GM12872 (cell line): ENCODE measurements at regions not wholly inside any gene's neighbourhood (a gene's known extent, or its start where the extent isn't known, plus 50 kb on each side); places are given as distances from the start of the nearest gene placed in this dataset.
A peak's percentile ranks its signal among the peaks of the same experiment; 100 is the strongest.

Experiments
- CTCF ChIP-seq: IDR thresholded peaks from 3 replicates; pipeline ENCODE4 v1.5.1; 2011; ENCODE audit warnings: low read depth, mild to moderate bottlenecking, low read length, moderate library complexity; ENCODE audit not compliant: insufficient read depth

GRCh38 chr1:232221802-232222499 is 408.0 kb downstream of the SIPA1L2 start:
- TF ChIP-seq CTCF, result no peak

DNA sequence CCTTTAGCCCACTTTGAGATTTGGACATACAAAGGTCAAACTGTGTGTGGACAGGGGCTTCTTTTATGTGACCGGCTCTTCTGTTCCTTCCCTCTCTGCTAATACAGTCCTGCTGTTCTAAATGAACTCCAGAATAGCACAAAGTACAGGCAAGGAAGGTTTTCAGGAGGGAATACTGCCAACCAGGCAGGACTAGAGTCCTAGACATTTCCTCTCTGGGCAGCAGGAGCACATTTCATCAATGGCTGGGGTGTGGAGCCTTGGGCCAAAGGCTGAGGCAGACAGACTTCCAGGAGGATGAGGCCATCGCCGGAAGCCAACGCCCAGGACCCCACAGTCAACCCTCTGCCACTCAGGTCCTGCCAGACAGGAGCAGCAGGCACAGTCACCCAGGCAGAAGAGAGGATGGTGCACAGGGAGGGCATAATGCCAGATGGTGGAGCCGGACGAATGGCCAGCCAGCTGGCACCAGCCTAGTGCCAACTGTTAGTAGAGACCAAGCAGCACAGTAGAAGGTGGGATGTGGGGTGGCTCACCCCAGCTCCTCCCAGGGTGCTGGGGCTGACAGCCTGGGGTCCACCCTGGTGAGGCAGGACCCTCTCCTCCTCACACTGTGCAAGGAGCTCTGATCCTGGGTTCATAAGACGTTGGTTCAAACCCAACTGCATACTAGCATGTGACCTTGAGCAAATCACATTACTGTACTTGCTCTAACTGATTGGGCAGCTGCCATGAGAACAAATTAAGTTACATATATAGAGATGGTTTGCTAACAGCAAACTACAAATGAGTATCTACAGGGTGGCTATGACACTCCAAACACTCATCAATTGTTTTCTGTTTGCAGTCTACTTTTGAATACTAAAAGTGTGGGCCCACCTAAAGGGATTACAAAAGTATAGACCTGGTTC is 410.7 kb downstream of the SIPA1L2 start:
- no peak for TF ChIP-seq CTCF

- no peak for TF ChIP-seq CTCF
These were observed 416.0 kb downstream of the SIPA1L2 start for GRCh38 chr1:232213928-232214327.

- no peak for TF ChIP-seq CTCF
These were observed 417.7 kb downstream of the SIPA1L2 start for GRCh38 chr1:232212253-232212652.

GRCh38 chr1:232211149-232211548 is 418.8 kb downstream of the SIPA1L2 start:
- peak; percentile 68 for TF ChIP-seq CTCF

- no peak for TF ChIP-seq CTCF
These were observed 420.6 kb downstream of the SIPA1L2 start for GRCh38 chr1:232209357-232209756.

DNA sequence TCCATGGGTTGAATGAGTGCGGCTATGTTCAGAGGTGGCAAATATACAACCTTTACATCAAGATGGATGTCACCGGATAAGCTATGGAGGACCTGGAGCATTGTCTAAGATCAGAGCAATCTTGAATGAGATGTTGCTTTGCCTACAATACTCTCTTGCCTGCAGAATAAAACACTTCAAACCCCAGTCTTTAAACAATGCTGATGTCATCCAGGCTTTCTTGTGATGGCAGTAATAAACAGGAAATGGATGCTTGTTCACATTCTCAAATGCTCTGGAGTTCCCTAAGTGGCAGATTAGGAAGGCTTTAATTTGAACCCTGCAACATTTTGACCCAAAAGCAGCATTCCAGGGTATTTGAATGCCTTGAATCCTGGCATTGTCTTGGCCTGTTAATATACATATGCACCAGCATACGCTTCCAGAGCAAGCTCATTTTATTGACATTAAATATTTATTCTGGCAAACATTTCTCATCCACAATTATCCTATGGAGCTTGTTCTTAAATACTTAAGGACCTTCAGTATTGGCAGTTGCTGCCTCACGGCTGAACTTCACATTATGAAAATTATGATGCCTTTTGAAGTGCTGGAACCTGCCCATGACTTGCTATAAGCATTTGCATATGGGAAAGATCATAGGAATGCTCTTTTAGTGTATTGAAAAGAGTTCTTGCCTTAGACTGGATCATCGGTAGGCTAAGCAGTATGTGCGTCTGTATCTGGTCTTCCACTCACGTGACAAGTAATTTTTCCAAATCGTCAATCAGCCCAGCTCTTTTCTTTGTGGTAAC is 422.7 kb downstream of the SIPA1L2 start:
- TF ChIP-seq CTCF, result no peak
